ENCODE measurements at regions not wholly inside any gene's neighbourhood (a gene's known extent, or its start where the extent isn't known, plus 50 kb on each side); places are given as distances from the start of the nearest gene placed in this dataset.

DNA sequence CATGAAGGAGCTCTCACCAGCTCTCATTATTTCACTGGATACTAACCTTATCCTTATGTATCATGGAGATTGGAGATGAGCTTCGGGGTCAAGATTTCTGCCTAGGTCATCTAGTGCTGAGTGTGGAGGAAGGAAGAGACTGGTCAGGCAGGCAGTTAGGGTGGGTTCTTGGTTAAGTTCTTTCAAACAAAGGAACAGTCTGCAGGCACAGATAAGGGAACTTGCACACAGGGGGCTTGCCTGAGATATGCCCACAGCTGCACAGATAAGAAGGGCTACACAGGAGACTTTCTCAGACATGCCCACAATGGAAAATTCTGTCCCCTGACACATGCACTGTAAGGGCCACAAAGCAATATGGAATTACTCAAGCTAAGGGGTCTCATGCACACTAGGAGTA lies 904.1 kb downstream of the NLGN4X start:
- Histone ChIP-seq H3K36me3 (ENCODE audit: low read depth) (no peaks in the 10 kb centered on the region), H3K4me3 (no peak overlapping the region), H3K4me1 (ENCODE audit: low read depth) (no peaks in the 10 kb centered on the region), H3K9me3 (no peaks in the 10 kb centered on the region)
- intact Hi-C loops (cut with DNase I, micrococcal nuclease), result no loop called here
- TF ChIP-seq, protein P1, sequence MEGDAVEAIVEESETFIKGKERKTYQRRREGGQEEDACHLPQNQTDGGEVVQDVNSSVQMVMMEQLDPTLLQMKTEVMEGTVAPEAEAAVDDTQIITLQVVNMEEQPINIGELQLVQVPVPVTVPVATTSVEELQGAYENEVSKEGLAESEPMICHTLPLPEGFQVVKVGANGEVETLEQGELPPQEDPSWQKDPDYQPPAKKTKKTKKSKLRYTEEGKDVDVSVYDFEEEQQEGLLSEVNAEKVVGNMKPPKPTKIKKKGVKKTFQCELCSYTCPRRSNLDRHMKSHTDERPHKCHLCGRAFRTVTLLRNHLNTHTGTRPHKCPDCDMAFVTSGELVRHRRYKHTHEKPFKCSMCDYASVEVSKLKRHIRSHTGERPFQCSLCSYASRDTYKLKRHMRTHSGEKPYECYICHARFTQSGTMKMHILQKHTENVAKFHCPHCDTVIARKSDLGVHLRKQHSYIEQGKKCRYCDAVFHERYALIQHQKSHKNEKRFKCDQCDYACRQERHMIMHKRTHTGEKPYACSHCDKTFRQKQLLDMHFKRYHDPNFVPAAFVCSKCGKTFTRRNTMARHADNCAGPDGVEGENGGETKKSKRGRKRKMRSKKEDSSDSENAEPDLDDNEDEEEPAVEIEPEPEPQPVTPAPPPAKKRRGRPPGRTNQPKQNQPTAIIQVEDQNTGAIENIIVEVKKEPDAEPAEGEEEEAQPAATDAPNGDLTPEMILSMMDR (IDR thresholded peaks at IDR 0.05), result no peak
- ATAC-seq, result no peak
- no peak for DNase-seq

DNA sequence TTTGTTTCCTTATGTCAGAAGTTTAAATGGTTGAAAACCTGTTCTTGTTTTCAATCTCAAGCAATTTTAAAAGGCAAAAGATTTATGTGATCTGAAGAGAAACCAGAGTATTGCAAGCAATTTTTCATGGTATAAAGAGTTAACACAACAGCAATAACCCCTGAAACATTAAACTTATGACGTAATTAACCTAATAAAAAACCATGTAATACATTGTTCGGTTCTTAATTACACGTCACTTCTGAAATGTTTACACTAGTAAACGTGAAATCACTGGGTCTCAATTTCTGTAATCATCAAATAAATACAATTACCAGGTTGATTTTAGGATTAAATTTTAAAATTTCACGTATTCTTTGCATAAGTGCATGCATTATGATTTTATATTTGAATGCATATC lies 914.5 kb downstream of the NLGN4X start:
- Histone ChIP-seq H3K4me1 (ENCODE audit: low read depth) (no peaks in the 10 kb centered on the region), H3K36me3 (ENCODE audit: low read depth) (no peaks in the 10 kb centered on the region), H3K9me3 (no peaks in the 10 kb centered on the region), H3K4me3 (no peak overlapping the region)
- intact Hi-C loops (cut with DNase I, micrococcal nuclease), result no loop called here
- DNase-seq (no peak), ATAC-seq (no peak)
- TF ChIP-seq, protein P1 (IDR thresholded peaks at IDR 0.05), result no peak

DNA sequence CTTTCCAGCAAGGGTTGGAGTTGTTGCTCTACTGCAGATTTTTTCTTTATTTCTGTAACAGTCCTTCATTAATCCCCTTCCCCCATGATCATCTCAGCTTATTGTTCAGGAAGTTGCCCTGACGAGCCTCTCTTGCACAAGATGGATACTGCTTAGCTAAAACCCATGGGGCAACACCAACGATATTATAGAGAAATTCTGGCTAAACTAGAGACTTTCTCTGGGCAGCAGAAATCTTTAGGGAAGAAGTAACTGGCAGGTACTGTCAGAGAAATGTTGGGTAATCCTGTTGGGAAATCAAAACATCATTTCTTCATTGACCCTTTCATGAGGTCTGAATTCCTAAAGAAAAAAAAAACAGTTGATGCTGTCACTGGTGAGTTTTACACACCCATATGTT lies 921.3 kb downstream of the NLGN4X start:
- H3K4me1 ChIP-seq (ENCODE audit: low read depth), result no peaks in the 10 kb centered on the region
- intact Hi-C loops (cut with DNase I, micrococcal nuclease), result no loop called here
- ATAC-seq, result no peak
- DNase-seq, result no peak
- H3K36me3 ChIP-seq (ENCODE audit: low read depth), result no peaks in the 10 kb centered on the region
- TF ChIP-seq, protein P1 (IDR thresholded peaks at IDR 0.05), result no peak
- no peak overlapping the region for H3K4me3 ChIP-seq
- H3K9me3 ChIP-seq, result no peaks in the 10 kb centered on the region

DNA sequence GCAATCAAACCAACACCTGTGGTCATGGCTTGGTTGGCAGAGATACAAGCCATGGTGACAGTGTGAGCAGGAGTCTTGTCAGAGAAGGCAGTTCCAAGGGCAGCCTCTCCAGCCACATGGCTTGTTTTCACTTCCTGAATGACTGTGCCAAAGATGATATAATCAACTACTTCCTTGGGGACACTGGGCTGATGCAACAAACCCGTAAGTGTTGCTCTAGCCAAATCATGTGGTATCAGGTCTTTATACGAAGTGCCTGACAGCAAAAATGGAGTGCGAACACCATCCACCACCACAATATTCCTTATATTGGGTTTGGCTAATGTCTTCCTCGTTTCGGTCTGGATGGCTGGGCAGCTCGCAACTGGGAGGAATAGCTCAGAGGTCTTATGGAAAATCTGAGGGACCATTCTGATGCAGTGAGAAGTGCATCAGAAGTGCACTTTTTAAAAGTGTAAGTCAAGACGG lies 922.0 kb downstream of the NLGN4X start:
- intact Hi-C loops (cut with DNase I, micrococcal nuclease), result no loop called here
- TF ChIP-seq, protein P1 (IDR thresholded peaks at IDR 0.05), result no peak
- DNase-seq, result no peak
- no peaks in the 10 kb centered on the region for H3K36me3 ChIP-seq (ENCODE audit: low read depth)
- no peak for ATAC-seq
- no peaks in the 10 kb centered on the region for H3K4me1 ChIP-seq (ENCODE audit: low read depth)
- H3K9me3 ChIP-seq, result no peaks in the 10 kb centered on the region
- no peak overlapping the region for H3K4me3 ChIP-seq

DNA sequence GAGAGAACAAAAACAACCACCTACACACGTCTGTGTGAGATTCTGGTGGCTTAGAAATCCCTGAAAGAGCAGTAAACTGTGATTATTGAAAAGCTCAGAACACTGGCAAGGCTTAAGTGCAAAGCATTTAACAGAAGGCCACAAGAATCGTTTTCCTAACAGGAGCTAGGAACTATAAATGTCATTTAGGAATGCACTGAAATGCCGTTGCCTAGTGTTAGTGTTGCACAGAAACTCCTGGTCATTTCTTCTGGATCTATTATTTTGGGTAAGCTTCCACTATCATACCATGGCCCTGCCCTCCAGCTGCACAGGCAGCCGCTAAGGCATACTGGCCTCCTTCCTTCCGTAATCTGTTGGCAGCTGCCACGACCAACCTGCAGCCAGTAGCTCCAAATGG lies 923.2 kb downstream of the NLGN4X start:
- intact Hi-C loops (cut with DNase I, micrococcal nuclease), result no loop called here
- ATAC-seq (no peak), DNase-seq (no peak)
- no peak overlapping the region for H3K4me3 ChIP-seq
- TF ChIP-seq, protein P1 (IDR thresholded peaks at IDR 0.05), result no peak
- H3K4me1 ChIP-seq (ENCODE audit: low read depth), result no peaks in the 10 kb centered on the region
- H3K36me3 ChIP-seq (ENCODE audit: low read depth), result no peaks in the 10 kb centered on the region
- no peaks in the 10 kb centered on the region for H3K9me3 ChIP-seq

DNA sequence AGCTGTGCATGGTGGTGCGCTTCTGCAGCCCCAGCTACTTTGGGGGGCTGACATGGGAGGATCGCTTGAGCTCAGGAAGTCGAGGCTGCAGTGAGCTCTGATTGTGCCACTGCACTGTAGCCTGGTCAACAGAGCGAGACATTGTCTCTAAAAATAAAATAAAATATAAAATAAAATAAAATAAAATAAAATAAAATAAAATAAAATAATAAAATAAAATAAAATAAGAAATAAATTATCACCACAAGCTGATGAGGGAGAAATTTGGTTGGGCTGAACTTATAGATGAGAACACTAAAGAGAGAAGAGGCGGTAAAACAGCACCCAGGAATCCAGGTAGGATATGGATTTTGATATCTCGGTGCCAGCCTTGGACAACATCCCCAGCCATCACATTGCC lies 933.7 kb downstream of the NLGN4X start:
- Histone ChIP-seq H3K9me3 (no peaks in the 10 kb centered on the region), H3K36me3 (ENCODE audit: low read depth) (no peaks in the 10 kb centered on the region), H3K4me3 (no peak overlapping the region), H3K4me1 (ENCODE audit: low read depth) (no peaks in the 10 kb centered on the region)
- intact Hi-C loops (cut with DNase I, micrococcal nuclease), result no loop called here
- TF ChIP-seq, protein P1 (IDR thresholded peaks at IDR 0.05), result no peak
- no peak for DNase-seq
- ATAC-seq, result no peak

Data from mucosa of descending colon (tissue), 3 donors.